Gastroesophageal sphincter (tissue), 3 donors: ENCODE measurements at regions not wholly inside any gene's neighbourhood (a gene's known extent, or its start where the extent isn't known, plus 50 kb on each side); places are given as distances from the start of the nearest gene placed in this dataset.

Experiments used
- CTCF ChIP-seq, 4 experiments: fragments of 200-600 bp in 2 of 4; fragments of 450-650 bp in 2 of 4; sonication (generic) in 1 of 4; IDR thresholded peaks; one replicate each; pipeline ENCODE4 v1.5.1; 2017 to 2019; ENCODE audit warnings: antibody characterized with exemption in 4 of 4, mild to moderate bottlenecking in 2 of 4, moderate library complexity in 2 of 4
- EP300 ChIP-seq: sonication (generic); formaldehyde crosslinking; IDR thresholded peaks from one replicate; pipeline ENCODE4 v1.6.1; 2017; ENCODE audit warnings: antibody characterized with exemption, mild to moderate bottlenecking

- TF ChIP-seq CTCF (IDR thresholded peaks at IDR 0.05) (no peak), EP300 (no peak)
Measured at GRCh38 chr11:26901162-26901561, 92.8 kb upstream of the FIBIN start.
